GM21619 (cell line): ENCODE measurements at regions not wholly inside any gene's neighbourhood (a gene's known extent, or its start where the extent isn't known, plus 50 kb on each side); places are given as distances from the start of the nearest gene placed in this dataset.
"Not testable (repeated sequence)": the region's sequence is repeated elsewhere in the genome, so short reads cannot be mapped to it uniquely, and the experiment has no call there.

Source experiments
- ATAC-seq: cut with Tn5 transposase; IDR thresholded peaks from one replicate; pipeline ENCODE4 v1.9.1; 2021; ENCODE audit not compliant: unreplicated experiment

GRCh38 chr5:87562068-87562467, 149.3 kb upstream of the CCNH start:
- ATAC-seq, result no peak

GRCh38 chr5:87560528-87560927, 147.8 kb upstream of the CCNH start:
- no peak for ATAC-seq

GRCh38 chr5:87551911-87552310, 139.2 kb upstream of the CCNH start:
- ATAC-seq, result no peak

GRCh38 chr5:87541676-87542075, 128.9 kb upstream of the CCNH start:
- ATAC-seq, result no peak

GRCh38 chr5:87541033-87541432, 128.3 kb upstream of the CCNH start:
- no peak for ATAC-seq

GRCh38 chr5:87539839-87540238, 127.1 kb upstream of the CCNH start:
- no peak for ATAC-seq

- ATAC-seq, result no peak
Observed at GRCh38 chr5:87536365-87536764, 123.6 kb upstream of the CCNH start.

- ATAC-seq, result no peak
Observed at GRCh38 chr5:87535706-87536105, 123.0 kb upstream of the CCNH start.

- no peak for ATAC-seq
Observed at GRCh38 chr5:87529486-87530076, 116.9 kb upstream of the CCNH start.

- ATAC-seq, result no peak
Observed at GRCh38 chr5:87526131-87526530, 113.4 kb upstream of the CCNH start.

- ATAC-seq, result no peak
Observed at GRCh38 chr5:87524217-87524616, 111.5 kb upstream of the CCNH start.

GRCh38 chr5:87511778-87512177, 99.0 kb upstream of the CCNH start:
- ATAC-seq, result not testable (repeated sequence)

GRCh38 chr5:87503004-87503403, 90.3 kb upstream of the CCNH start:
- no peak for ATAC-seq

GRCh38 chr5:87499478-87500410, 87.0 kb upstream of the CCNH start:
- no peak for ATAC-seq
